Astrocyte (in vitro differentiated cells and primary cell): ENCODE measurements at regions not wholly inside any gene's neighbourhood (a gene's known extent, or its start where the extent isn't known, plus 50 kb on each side); places are given as distances from the start of the nearest gene placed in this dataset.

Experiments
- DNase-seq: peaks from one replicate; pipeline ENCODE4 v3.0.0-alpha.2; 2010; ENCODE audit warnings: low read depth
- FAIRE-seq: peaks from 2 replicates; lab custom pipeline; 2011; peaks lifted over from hg19 to GRCh38; lab: Jason Lieb, UNC
- H2AFZ ChIP-seq: 2 replicates; pipeline ENCODE4 v1.6.0; 2012; ENCODE audit warnings: low read depth, low read length, inconsistent platforms
- H3K27ac ChIP-seq: 2 replicates; pipeline ENCODE4 v1.5.1; 2011; ENCODE audit warnings: low read depth, low read length, inconsistent platforms
- H3K27me3 ChIP-seq: 2 replicates; pipeline ENCODE4 v1.6.0; 2011; ENCODE audit warnings: low read length, inconsistent platforms; ENCODE audit not compliant: insufficient read depth
- H3K36me3 ChIP-seq: 2 replicates; pipeline ENCODE4 v1.5.1; 2011; ENCODE audit warnings: low read length, inconsistent platforms; ENCODE audit not compliant: insufficient read depth
- H3K4me1 ChIP-seq: 2 replicates; pipeline ENCODE4 v1.5.1; 2011; ENCODE audit warnings: low read length, inconsistent platforms; ENCODE audit not compliant: insufficient read depth
- H3K4me2 ChIP-seq: 2 replicates; pipeline ENCODE4 v1.6.0; 2012; ENCODE audit warnings: low read length, inconsistent platforms
- H3K4me3 ChIP-seq: 2 replicates; pipeline ENCODE4 v1.5.1; 2011; ENCODE audit warnings: low read depth, mild to moderate bottlenecking, low read length, inconsistent platforms; ENCODE audit not compliant: insufficient read depth
- H3K79me2 ChIP-seq: 2 replicates; pipeline ENCODE4 v1.6.0; 2012; ENCODE audit warnings: mild to moderate bottlenecking, low read length, inconsistent platforms; ENCODE audit not compliant: insufficient read depth
- H3K9ac ChIP-seq: 2 replicates; pipeline ENCODE4 v1.6.0; 2012; ENCODE audit warnings: mild to moderate bottlenecking, low read length, inconsistent platforms
- H3K9me3 ChIP-seq: 2 replicates; pipeline ENCODE4 v1.5.1; 2012; ENCODE audit warnings: low read depth, mild to moderate bottlenecking, low read length, inconsistent platforms; ENCODE audit not compliant: insufficient read depth
- H4K20me1 ChIP-seq: 2 replicates; pipeline ENCODE4 v1.6.0; 2012; ENCODE audit warnings: low read length, inconsistent platforms; ENCODE audit not compliant: insufficient read depth
- H3K27ac Mint-ChIP-seq: one replicate; pipeline ENCODE4 v1.8.0; 2021; ENCODE audit warnings: mild to moderate bottlenecking, mixed read lengths; ENCODE audit not compliant: unreplicated experiment
- H3K27me3 Mint-ChIP-seq: one replicate; pipeline ENCODE4 v1.8.0; 2021; ENCODE audit warnings: low read depth, mixed read lengths; ENCODE audit not compliant: unreplicated experiment
- H3K36me3 Mint-ChIP-seq: one replicate; pipeline ENCODE4 v1.8.0; 2021; ENCODE audit warnings: low read depth, mixed read lengths; ENCODE audit not compliant: unreplicated experiment
- H3K4me1 Mint-ChIP-seq: one replicate; pipeline ENCODE4 v1.8.0; 2021; ENCODE audit warnings: low read depth, mixed read lengths; ENCODE audit not compliant: unreplicated experiment
- H3K4me3 Mint-ChIP-seq: one replicate; pipeline ENCODE4 v1.8.0; 2021; ENCODE audit warnings: mild to moderate bottlenecking, moderate library complexity, mixed read lengths; ENCODE audit not compliant: unreplicated experiment
- H3K9me3 Mint-ChIP-seq: one replicate; pipeline ENCODE4 v1.8.0; 2021; ENCODE audit warnings: mild to moderate bottlenecking, mixed read lengths; ENCODE audit not compliant: unreplicated experiment
- CTCF ChIP-seq: IDR thresholded peaks from 2 replicates; pipeline ENCODE4 v1.5.1; 2011; ENCODE audit warnings: low read depth, mild to moderate bottlenecking, inconsistent platforms, low read length, moderate library complexity; ENCODE audit not compliant: insufficient read depth
- EZH2 ChIP-seq: IDR thresholded peaks from 2 replicates; pipeline ENCODE4 v1.6.1; 2012; ENCODE audit warnings: mild to moderate bottlenecking, low read length, inconsistent platforms; ENCODE audit not compliant: insufficient read depth

GRCh38 chr20:63145156-63145555 lies 70.8 kb downstream of the YTHDF1 start:
- no peaks in the 10 kb centered on the region for H3K36me3 Mint-ChIP-seq
- H3K27ac Mint-ChIP-seq: no peak overlapping the region
- H3K4me1 Mint-ChIP-seq: peaks cover 10% of the 10 kb centered on the region
- peaks cover 12% of the 10 kb centered on the region for H3K9me3 ChIP-seq
- H3K4me1 ChIP-seq: no peaks in the 10 kb centered on the region
- peaks cover 15% of the 10 kb centered on the region for H3K27me3 ChIP-seq
- no peak overlapping the region for H3K27ac ChIP-seq
- no peak overlapping the region for H3K4me3 ChIP-seq
- DNase-seq: no peak
- H3K36me3 ChIP-seq: no peaks in the 10 kb centered on the region
- no peaks in the 10 kb centered on the region for H3K79me2 ChIP-seq
- H3K9ac ChIP-seq: no peak overlapping the region
- no peak overlapping the region for H2AFZ ChIP-seq
- no peak for TF ChIP-seq EZH2
- no peak for TF ChIP-seq CTCF
- H4K20me1 ChIP-seq: no peaks in the 10 kb centered on the region
- peaks cover 31% of the 10 kb centered on the region for H3K27me3 Mint-ChIP-seq
- H3K4me3 Mint-ChIP-seq: no peak overlapping the region
- no peak overlapping the region for H3K4me2 ChIP-seq
- no peak for FAIRE-seq
- H3K9me3 Mint-ChIP-seq: peaks cover 3% of the 10 kb centered on the region

- H3K4me3 Mint-ChIP-seq: no peak overlapping the region
- Histone ChIP-seq H2AFZ (no peak overlapping the region), H4K20me1 (no peaks in the 10 kb centered on the region), H3K27me3 (peaks cover 27% of the 10 kb centered on the region), H3K4me2 (no peak overlapping the region), H3K79me2 (no peaks in the 10 kb centered on the region), H3K4me3 (no peak overlapping the region), H3K9me3 (peaks cover 3% of the 10 kb centered on the region), H3K4me1 (no peaks in the 10 kb centered on the region), H3K36me3 (no peaks in the 10 kb centered on the region), H3K9ac (no peak overlapping the region), H3K27ac (no peak overlapping the region)
- H3K27me3 Mint-ChIP-seq: peaks cover 26% of the 10 kb centered on the region
- H3K36me3 Mint-ChIP-seq: no peaks in the 10 kb centered on the region
- peaks cover under 1% of the 10 kb centered on the region for H3K9me3 Mint-ChIP-seq
- H3K27ac Mint-ChIP-seq: no peak overlapping the region
- no peaks in the 10 kb centered on the region for H3K4me1 Mint-ChIP-seq
- TF ChIP-seq EZH2 (no peak), CTCF (no peak)
- DNase-seq (no peak), FAIRE-seq (no peak)
Measured at GRCh38 chr20:63142933-63143332, 73.0 kb downstream of the YTHDF1 start.

GRCh38 chr20:63141531-63141930 lies 74.4 kb downstream of the YTHDF1 start:
- H3K27me3 ChIP-seq: peaks cover 29% of the 10 kb centered on the region
- TF ChIP-seq CTCF (no peak), EZH2 (no peak)
- no peak overlapping the region for H3K4me2 ChIP-seq
- peaks cover 3% of the 10 kb centered on the region for H3K36me3 Mint-ChIP-seq
- H3K4me1 ChIP-seq: no peaks in the 10 kb centered on the region
- H3K9me3 Mint-ChIP-seq: peaks cover 3% of the 10 kb centered on the region
- H3K27ac ChIP-seq: no peak overlapping the region
- H3K27ac Mint-ChIP-seq: no peak overlapping the region
- H3K79me2 ChIP-seq: no peaks in the 10 kb centered on the region
- H3K9me3 ChIP-seq: no peaks in the 10 kb centered on the region
- H3K9ac ChIP-seq: no peak overlapping the region
- FAIRE-seq (no peak), DNase-seq (no peak)
- H3K4me3 Mint-ChIP-seq: no peak overlapping the region
- H3K36me3 ChIP-seq: no peaks in the 10 kb centered on the region
- H4K20me1 ChIP-seq: no peaks in the 10 kb centered on the region
- peaks cover 39% of the 10 kb centered on the region for H3K27me3 Mint-ChIP-seq
- H3K4me3 ChIP-seq: no peak overlapping the region
- no peaks in the 10 kb centered on the region for H3K4me1 Mint-ChIP-seq
- no peak overlapping the region for H2AFZ ChIP-seq
